Activated effector memory CD4-positive, alpha-beta T cell treated with anti-CD3 and anti-CD28 coated beads, Interleukin-2, amount 50 U/mL, for 16 hours (primary cell): ENCODE measurements at regions not wholly inside any gene's neighbourhood (a gene's known extent, or its start where the extent isn't known, plus 50 kb on each side); places are given as distances from the start of the nearest gene placed in this dataset.
"Not testable (repeated sequence)": the region's sequence is repeated elsewhere in the genome, so short reads cannot be mapped to it uniquely, and the experiment has no call there.

Experiments used
- DNase-seq: peaks from one replicate; pipeline ENCODE4 v3.0.0-alpha.2; 2020

- no peak for DNase-seq
These were observed 54.4 kb upstream of the MSH6 start for GRCh38 chr2:47728551-47728950.

- DNase-seq = no peak
These were observed 55.0 kb upstream of the MSH6 start for GRCh38 chr2:47727956-47728355.

- not testable (repeated sequence) for DNase-seq
These were observed 56.0 kb upstream of the MSH6 start for GRCh38 chr2:47726978-47727377.

- DNase-seq = no peak
These were observed 57.1 kb upstream of the MSH6 start for GRCh38 chr2:47725808-47726207.

GRCh38 chr2:47724221-47724981, 58.5 kb upstream of the MSH6 start:
- DNase-seq = no peak

- DNase-seq = no peak
These were observed 61.6 kb upstream of the MSH6 start for GRCh38 chr2:47721296-47721695.

- DNase-seq = no peak
These were observed 62.4 kb upstream of the MSH6 start for GRCh38 chr2:47720559-47720958.

GRCh38 chr2:47720036-47720435, 62.9 kb upstream of the MSH6 start:
- no peak for DNase-seq

GRCh38 chr2:47719099-47719498, 63.8 kb upstream of the MSH6 start:
- DNase-seq = no peak

GRCh38 chr2:47716307-47716706, 66.6 kb upstream of the MSH6 start:
- not testable (repeated sequence) for DNase-seq

GRCh38 chr2:47715552-47715951, 67.4 kb upstream of the MSH6 start:
- no peak for DNase-seq

GRCh38 chr2:47708801-47709499, 74.0 kb upstream of the MSH6 start:
- no peak for DNase-seq

GRCh38 chr2:47704287-47704686, 78.7 kb upstream of the MSH6 start:
- DNase-seq = no peak

- DNase-seq = no peak
These were observed 83.3 kb upstream of the MSH6 start for GRCh38 chr2:47699533-47700215.

- DNase-seq = not testable (repeated sequence)
These were observed 84.4 kb upstream of the MSH6 start for GRCh38 chr2:47698436-47698972.

GRCh38 chr2:47697681-47698435, 85.1 kb upstream of the MSH6 start:
- not testable (repeated sequence) for DNase-seq

GRCh38 chr2:47697000-47697601, 85.8 kb upstream of the MSH6 start:
- DNase-seq = no peak

GRCh38 chr2:47696478-47696831, 86.5 kb upstream of the MSH6 start:
- no peak for DNase-seq

- no peak for DNase-seq
These were observed 87.0 kb upstream of the MSH6 start for GRCh38 chr2:47695800-47696477.

- not testable (repeated sequence) for DNase-seq
These were observed 88.5 kb upstream of the MSH6 start for GRCh38 chr2:47694451-47694850.

GRCh38 chr2:47690706-47691325, 92.1 kb upstream of the MSH6 start:
- not testable (repeated sequence) for DNase-seq
